Astrocyte (in vitro differentiated cells and primary cell): ENCODE measurements at regions not wholly inside any gene's neighbourhood (a gene's known extent, or its start where the extent isn't known, plus 50 kb on each side); places are given as distances from the start of the nearest gene placed in this dataset.

Experiments used
- EZH2 ChIP-seq: IDR thresholded peaks from 2 replicates; pipeline ENCODE4 v1.6.1; 2012; ENCODE audit warnings: mild to moderate bottlenecking, low read length, inconsistent platforms; ENCODE audit not compliant: insufficient read depth
- TF ChIP-seq, protein P1 (sequence below): IDR thresholded peaks from 2 replicates; pipeline ENCODE4 v1.5.1; 2011; ENCODE audit warnings: low read depth, mild to moderate bottlenecking, inconsistent platforms, low read length, moderate library complexity; ENCODE audit not compliant: insufficient read depth

DNA sequence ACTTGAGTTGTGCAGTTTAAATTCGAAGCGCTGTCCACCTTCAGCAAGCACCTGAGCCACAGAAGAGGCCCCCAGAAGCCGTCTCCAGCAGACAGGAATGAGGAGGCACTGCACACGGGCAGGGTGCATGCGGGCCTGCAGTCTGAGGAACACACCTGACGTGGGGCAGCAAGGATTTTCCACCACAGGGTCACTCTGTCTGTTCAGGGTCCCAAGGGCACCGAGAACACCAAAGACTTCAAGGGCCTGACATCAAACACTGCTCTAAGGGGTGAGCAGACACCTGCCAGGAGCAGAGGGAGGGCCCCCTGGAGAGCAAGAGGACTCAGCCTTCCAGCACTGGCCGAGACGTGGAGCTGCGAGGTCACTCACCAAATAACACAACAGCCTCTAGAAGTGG is 99.7 kb upstream of the C14orf180 start:
- no peak for TF ChIP-seq EZH2
- TF ChIP-seq, protein P1, sequence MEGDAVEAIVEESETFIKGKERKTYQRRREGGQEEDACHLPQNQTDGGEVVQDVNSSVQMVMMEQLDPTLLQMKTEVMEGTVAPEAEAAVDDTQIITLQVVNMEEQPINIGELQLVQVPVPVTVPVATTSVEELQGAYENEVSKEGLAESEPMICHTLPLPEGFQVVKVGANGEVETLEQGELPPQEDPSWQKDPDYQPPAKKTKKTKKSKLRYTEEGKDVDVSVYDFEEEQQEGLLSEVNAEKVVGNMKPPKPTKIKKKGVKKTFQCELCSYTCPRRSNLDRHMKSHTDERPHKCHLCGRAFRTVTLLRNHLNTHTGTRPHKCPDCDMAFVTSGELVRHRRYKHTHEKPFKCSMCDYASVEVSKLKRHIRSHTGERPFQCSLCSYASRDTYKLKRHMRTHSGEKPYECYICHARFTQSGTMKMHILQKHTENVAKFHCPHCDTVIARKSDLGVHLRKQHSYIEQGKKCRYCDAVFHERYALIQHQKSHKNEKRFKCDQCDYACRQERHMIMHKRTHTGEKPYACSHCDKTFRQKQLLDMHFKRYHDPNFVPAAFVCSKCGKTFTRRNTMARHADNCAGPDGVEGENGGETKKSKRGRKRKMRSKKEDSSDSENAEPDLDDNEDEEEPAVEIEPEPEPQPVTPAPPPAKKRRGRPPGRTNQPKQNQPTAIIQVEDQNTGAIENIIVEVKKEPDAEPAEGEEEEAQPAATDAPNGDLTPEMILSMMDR, result no peak
